Fibroblast of lung (primary cell): ENCODE measurements at regions not wholly inside any gene's neighbourhood (a gene's known extent, or its start where the extent isn't known, plus 50 kb on each side); places are given as distances from the start of the nearest gene placed in this dataset.

ENCODE experiments used
- CTCF ChIP-seq, 2 donors: IDR thresholded peaks in 1 of 2; conservative IDR thresholded peaks in 1 of 2; 1 replicate in 1 of 2; 2 replicates in 1 of 2; pipeline ENCODE4 v1.5.1; 2011 to 2012; ENCODE audit warnings: low read length in 2 of 2, control low read depth in 1 of 2, inconsistent platforms in 1 of 2, low read depth in 1 of 2, mild to moderate bottlenecking in 1 of 2
- EZH2 ChIP-seq: IDR thresholded peaks from 2 replicates; pipeline ENCODE4 v1.5.1; 2012; ENCODE audit warnings: low read length, control low read depth, mild to moderate bottlenecking; ENCODE audit errors: missing control alignments

DNA sequence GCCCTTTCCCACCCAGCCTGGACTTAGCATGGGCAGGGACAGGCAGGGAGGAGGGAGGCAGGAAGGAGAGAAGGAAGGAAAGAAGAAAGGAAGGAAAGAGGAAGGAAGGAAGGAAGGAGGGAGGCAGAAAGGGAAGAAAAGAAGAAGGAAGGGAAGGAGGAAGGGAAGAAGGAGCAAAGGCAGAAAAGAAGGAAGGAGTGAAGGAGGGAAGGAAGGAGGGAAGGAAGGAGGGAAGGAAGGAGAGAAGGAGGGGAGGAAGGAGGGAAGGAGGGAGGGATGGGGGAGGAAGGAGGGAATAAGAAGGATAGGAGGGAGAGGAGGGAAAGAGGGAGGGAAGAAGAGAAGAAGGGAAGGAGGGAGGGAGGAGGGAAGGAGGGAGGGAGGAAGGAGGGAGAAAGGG is 110.4 kb downstream of the SALL1 start:
- no peak for TF ChIP-seq CTCF (conservative IDR thresholded peaks at IDR 0.05 in 1 of 2, IDR thresholded peaks at IDR 0.05 in 1 of 2; ENCODE audit: low read depth in 1 of 2, low read length in 2 of 2)
- TF ChIP-seq EZH2, result no peak
